ENCODE measurements at regions not wholly inside any gene's neighbourhood (a gene's known extent, or its start where the extent isn't known, plus 50 kb on each side); places are given as distances from the start of the nearest gene placed in this dataset.
"Not testable (repeated sequence)": the region's sequence is repeated elsewhere in the genome, so short reads cannot be mapped to it uniquely, and the experiment has no call there.

DNA sequence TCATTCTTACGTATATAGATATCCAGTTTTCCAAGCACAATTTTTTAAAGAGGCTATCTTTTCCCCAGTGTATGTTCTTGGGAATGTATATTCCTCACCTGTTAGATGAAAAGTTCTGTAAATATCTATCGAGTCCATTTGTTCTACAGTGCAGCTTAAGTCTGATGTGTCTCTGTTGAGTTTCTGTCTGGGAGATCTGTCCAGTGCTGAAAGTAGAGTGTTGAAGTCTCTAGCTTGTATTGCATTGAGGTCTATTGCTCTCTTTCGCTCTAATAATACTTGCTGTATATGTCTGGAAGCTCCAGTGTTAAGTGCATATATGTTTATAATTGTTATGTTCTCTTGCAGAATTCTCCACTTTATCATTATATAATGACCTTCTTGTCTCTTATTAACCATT is 373.1 kb downstream of the PPARGC1A start:
- no peak for DNase-seq

DNA sequence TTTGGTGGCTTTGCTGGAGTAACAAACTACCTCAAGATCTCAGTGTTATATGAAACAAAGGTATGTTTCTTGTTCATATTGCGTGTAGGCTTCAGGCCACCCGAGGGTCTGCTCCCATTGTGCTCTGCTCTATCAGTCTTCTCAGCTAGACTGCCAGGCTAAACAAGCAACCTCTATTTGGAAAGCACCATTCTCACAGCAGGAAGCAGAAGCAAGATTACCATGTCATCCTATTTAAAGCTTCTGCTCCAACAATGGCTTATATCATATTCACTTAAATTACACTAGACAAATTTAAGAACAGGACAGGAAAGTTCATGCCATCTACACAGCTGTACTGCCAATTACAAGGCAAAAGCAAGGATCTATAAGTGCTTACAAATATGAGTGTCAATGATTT is 385.8 kb downstream of the PPARGC1A start:
- DNase-seq: no peak

DNA sequence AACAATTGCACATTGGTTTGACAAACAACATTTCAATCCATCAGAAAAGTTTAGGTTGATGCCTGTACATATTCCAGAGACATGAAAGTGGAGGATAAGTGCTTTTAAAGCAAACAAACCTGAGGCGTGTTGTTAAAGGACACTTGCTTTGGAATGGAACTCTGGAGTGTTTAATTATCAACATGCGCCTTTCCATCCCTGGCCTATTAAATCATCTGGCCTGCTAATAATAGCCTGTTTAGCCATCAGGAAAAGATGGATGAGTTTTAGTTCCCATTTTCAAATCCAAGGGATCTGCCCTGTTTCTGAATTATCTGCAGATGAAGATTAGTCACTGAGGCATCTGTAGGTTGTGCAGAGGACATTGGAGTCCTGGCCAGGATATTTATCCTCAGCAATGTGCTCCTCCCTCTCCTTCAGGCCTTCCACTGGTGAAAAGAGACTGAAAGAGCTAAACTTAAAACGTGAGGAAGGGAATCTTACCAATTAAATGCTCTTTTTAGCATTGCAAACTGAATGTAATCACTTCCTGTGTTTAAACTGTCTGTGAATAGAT is 388.9 kb downstream of the PPARGC1A start:
- DNase-seq: no peak

DNA sequence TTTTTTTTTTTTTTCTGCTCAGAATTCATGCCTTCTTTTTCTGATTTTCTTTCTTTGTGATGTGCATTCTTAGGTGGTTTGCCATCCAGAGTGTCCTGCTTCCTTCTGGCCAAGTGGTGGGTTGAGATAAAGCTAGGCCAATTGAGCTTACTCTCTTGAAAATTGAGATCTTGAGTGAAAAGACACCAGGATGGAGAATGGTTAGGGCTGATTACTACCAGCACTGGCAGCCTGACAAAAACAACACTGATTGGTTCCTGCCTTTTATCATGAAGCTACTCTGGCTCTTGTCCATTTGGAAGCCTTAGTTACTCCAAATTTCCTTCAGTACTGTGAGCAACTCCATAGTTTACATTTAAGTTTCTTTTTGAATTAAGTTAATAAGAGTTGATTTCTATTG is 404.0 kb downstream of the PPARGC1A start:
- no peak for DNase-seq

DNA sequence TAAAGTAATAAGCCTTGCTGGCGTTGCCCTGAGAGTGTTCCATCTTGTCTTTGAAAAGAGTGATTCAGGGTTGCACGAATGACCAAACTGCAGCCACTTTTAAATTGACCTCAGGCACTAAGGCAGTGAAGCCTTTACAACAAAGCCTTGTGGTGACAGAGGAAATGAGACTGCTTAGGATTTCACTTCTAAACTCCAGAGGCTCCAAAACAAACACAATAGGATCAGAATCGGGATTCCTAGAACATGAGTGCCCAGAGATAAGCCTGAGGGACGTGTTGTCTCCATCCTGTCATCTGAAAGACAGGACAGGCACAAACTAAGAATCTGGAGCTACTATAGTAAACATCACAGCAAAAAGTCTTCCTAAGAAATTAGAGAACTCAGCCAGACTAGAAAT is 405.2 kb downstream of the PPARGC1A start:
- no peak for DNase-seq

DNA sequence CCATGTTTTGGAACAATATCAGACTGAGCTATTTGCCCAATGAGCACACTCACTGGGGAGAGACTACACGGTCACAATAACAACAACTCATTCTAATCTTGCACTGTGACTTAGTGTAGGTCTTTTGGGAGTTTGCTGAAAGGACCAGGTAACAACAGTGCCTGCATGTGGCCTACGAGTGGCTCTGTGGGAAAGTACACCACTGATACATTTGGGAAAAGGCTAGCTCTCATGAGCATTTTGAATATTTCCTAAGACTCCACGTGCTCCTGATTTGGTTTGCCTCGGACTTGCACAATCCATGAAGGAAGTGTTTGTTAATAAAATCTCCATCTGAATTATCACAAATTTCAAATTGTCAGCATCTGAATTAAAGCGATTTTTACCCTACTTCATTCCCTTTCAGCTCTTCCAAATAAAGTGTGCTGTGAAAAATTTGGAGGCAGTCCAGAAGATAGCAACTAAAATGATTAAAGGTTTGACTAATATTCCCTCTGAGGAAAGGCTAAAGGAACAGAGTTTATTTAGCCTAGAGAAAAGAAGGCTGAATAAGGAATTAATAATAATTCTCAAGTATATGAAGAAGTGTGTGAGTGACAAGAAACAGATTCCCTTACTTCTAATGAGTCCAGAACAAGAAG is 406.4 kb downstream of the PPARGC1A start:
- no peak for DNase-seq

DNA sequence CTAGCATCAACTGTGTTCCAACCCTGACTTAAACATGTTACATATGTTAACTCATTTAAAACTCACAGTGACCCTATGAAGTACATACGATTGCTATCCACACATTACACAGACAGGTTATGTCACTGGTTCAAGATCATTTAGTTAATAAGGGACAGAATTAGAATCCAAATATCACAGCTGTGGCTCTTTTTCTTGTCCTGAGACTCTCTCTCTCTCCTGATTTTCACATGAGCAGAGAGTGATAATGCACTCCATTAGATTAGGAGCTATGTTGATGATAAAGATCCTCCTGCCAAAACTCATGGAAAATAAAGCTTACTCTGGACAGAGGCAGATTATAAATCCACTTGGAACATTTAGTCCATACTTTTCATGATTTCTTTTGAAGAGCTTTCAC is 408.3 kb downstream of the PPARGC1A start:
- DNase-seq: no peak

DNA sequence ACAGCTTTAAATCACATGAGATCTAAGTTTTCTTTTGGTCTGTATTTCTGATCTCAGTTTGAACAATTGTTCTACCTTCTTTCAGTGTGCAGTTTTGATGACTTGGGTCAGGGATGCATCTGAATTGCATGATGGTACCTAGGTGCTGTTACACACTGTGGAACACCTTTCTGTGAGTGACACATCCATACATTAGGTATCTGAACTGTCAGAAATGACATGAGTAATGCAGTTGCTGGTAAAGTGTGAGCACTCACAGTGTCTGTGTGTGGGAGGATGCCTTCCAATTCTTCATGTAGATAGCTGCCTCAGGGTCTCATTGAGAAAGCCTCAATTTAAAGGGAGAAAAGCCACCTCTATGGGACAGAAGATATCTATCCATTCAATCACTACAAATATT is 411.9 kb downstream of the PPARGC1A start:
- no peak for DNase-seq

DNA sequence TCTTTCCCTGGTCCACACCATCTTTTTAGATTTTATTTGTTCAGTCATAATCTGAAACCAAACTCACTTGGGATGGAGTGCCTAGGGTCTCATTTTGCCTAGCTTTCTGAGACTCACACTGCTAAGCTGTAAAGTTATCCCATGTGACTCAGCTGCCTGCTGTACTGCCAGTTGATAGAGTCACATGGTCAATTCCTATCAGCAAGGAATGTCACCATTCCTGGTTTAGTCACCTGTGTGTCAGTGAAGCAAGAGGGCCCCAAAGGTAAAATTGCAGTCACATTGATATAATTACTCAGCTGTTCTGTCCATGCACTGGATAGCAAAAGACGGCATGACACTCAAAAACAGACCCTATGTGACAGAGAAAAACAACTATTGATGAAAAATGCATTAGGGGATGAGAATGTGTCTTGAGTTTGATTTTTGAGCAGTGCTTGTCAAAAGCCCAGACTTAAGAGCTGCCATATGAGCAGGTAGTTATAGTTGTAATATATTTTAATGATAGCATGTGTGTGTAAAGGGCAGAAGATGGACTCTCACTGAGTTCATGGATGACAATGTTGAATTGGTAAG is 413.2 kb downstream of the PPARGC1A start:
- DNase-seq: no peak

DNA sequence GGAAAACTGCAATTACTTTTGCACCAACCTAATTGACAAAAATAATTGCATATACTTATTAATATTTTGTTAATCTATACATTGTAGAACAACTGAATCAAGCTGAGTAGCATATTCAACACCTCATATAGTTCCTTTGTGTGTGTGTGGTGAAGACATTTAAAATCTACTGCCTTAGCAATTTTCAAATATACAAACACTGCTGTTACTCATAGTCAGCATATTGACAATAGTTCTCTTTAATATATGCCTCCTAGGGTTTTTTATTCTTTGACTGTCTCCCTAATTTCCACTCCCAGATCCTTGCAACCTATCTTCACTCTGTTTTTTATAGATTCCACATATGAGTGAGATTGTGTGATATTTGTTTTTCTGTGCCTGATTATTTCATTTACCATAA is 426.8 kb downstream of the PPARGC1A start:
- no peak for DNase-seq

DNA sequence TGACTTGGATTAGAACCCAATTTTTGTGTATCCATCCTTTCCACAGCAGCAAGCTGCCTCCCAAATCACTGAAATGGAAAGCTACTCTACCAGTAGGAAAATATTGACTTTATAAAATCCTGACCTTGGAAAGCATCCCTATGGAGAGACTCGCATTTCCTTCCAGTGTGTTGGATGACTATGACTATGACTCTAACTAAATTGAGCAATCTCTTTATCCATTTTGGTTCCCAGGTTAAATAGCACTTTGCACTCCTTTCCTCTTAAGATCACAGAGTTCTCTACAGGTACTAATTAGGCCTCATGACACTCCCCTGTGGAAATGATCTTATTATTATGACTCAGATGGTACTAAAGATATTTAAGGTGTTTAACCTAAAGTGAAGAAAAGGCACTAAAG is 431.8 kb downstream of the PPARGC1A start:
- DNase-seq: no peak

DNA sequence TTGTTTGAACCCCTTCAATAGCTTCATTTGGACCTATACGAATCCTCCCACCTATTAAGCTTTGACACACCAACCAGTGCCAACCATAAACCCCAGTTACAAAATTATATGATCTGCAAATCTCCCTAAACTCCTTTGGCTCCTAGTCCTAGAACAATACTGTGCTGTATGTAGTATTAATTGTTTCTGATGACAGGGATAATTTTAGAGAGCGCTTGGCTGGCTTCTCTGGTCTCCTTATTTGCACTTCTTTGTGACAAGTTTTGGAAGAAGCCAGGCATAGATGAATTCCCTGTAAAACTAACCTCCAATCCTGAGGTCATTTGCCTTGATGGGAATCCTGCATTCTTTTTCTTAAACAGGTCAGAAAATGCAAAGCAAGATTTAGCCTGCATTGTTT is 433.0 kb downstream of the PPARGC1A start:
- DNase-seq: no peak

DNA sequence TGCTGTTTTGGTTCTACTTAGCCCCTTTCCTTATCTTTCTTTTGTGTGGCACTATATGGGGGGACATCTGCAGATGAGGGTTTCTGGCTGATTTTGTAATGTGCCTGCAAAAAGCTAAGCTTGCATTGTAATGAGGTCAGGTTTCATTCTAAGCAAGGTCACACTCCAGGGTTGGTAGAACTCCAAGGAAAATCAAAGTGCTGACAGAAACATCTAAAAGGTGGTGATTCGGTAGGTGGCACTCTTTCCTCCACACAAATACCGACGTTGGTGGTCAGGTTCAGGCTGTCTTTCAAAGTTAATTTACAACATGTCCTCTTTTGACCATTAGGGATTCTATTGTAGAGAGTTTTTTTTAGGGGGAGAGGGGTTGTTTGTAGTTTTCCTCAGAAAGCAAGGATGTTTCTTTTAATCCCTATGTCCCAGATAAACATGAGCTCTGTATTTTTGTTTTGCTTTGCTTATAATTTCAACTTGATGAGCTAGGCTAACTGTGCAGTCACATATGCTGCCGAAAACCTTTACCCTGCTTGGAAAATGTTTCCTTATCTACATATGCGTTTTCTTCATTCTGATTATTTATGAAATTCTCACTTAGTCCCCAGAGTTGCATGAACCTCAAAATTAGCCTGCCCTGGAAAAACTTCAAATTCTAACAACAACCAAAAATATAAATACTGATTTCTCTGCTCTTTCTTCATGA is 434.2 kb downstream of the PPARGC1A start:
- DNase-seq: no peak

DNA sequence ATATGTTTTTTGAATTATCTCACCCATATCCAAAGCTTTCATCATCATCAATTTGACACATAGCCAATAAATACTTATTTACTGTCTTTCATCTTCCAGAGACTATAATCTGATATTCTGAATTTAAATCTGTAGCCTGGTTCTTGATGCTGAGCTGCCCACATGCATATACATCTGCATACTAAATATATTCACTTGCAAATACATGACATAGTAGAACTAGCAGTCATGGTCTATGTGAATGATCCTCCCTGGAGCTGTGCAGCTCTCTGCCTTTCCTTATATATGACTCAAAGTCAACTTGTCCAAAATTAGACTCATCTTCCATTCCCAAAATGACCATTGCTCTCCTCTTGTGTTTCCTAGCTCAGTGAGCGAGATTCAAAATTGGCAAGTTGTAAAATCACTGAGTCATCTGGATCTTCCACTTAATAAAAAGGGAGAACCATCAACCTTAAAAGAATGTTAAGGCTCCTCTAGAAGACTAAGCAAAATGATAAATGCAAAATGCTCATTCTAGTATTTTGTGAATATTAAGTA is 448.2 kb downstream of the PPARGC1A start:
- no peak for DNase-seq

DNA sequence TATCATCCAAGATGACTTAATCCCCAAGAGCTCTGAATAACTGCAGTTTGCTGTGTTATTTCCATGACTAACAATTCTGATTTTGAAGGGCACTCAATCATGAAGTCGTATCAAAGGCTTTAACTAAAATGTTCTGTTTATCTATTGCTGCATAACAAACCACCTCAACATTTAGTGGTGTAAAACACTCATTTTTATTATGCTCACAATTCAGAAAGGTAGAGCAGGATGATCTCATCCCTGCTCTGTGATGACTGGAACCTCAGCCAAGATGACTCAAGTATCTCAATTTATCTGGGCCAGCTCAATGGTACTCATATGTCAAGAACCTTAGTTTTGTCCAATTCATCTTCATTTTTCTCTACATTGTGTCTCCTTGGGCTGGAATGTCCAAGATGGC is 451.1 kb downstream of the PPARGC1A start:
- no peak for DNase-seq

DNA sequence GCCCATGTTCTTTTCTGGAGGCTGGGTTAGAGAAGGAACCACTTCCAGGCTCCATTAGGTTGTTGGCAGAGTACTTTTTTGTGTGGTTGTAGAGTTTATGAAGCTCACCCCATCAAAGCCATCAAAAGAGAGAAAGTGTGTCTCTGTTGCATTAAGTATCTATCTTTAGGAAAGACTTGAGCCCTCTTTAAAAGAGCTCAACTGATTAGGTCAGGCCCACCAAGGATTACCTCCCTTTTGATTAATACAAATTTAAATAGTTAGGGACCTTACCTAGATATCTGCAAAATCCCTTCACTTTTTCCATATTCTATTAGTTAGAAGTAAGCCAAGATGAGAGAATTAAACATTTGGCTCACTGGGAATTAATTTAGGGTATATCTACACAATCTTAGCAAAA is 460.4 kb downstream of the PPARGC1A start:
- no peak for DNase-seq

DNA sequence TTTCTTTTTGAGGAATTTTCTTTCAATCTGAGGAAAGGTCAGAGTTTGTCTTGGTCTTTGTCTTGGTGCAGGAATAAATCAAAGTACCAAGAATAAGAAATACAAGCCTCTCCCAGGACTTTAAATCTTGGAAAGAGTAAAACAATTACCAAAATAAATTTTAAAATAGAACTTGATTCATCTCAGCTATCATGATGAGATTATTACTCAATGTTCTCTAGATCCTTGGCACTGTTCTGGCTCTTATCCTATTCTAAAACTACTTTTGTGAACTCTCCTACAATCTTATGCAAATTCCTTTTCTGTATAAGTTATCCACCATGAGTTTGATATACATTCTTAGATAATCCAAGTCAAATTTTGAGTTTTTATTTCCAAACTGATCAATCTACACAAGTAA is 464.3 kb downstream of the PPARGC1A start:
- no peak for DNase-seq

DNA sequence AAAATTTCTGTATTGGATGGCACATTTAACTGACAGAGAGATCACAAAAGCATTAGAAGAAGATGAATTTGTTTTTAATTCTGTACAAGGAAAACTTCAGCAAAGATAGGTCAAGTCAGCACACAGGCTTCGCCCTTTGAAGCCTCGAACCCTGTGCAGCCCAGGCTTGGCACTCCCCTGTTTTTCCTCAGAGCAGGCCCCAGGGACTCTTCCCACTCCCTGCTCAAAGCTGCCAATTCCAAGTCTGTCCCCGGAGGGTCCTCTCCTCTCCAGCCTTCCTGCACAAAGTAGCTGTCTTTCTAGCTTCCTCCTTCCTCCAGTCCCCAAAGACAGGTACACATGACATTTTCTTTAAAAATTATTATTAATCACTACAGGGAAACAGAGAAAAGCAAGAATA is 466.3 kb downstream of the PPARGC1A start:
- no peak for DNase-seq

DNA sequence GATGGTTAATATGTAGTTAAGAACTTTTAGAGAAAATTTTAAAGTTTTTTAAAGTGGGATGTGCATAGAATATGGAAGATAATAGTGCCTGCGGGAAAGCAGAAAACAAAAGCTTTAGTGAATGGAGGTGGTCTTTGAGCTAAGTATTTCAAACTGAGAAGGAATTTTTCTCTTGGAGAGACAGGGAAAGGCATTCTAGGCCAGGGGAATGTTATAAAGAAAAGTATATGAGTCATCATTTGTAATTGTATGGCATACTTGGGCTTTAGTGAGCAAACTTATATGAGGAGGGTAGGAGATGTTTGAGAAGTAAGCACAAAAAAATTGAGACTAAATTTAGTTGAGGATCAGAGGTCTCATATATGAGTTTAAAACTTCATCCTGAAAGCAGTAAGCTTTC is 467.0 kb downstream of the PPARGC1A start:
- DNase-seq: no peak

DNA sequence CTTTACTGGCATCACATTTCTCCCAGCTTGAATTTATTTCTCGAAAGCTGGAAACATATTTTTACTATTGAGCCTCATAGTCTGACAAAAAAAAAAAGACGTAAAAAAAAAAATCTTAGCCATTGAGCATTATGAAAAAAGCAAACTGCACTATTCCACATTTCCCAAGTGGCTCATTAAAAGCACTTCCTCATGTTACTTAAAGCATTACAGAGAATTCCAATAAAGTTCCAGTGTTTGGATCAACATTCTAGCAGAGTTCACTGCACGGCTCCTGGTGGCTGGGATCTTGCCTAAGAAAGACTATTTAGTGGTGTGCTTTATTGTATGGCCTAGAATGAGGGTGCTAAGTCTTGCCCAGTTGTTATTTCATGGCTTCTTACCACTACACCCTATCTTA is 476.2 kb downstream of the PPARGC1A start:
- no peak for DNase-seq

DNA sequence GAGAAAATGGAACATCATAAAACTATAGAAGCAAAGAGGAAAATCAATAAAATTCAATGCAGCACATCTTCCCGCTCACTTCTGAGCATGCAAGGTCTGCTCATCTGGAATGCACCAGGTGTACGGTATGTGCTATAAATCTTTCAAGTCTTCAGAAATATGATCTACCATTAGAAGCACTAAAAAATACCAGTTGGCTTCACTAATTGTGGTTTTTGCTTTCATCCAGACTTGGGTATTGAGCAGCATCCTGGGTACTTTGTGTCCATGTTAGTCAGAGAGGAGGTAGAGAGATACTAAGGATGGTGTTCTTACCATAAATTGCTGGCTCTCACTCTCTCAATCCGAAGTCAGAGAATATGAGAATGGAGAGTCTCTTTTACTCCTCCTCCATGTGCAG is 477.1 kb downstream of the PPARGC1A start:
- DNase-seq: no peak

DNA sequence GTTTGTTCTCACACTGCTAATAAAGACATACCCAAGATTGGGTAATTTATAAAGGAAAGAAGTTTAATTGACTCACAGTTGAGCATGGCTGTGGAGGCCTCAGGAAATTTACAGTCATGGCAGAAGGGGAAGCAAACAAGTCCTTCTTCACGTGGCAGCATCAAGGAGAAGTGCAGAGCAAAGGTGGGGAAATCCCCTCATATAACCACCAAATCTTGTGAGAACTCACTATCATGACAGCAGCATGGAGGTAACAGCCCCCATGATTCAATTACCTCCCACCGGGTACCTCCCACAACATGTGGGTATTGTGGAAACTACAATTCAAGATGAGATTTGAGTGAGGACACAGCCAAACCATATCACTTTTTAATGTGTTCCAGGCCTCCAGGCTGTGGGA is 480.9 kb downstream of the PPARGC1A start:
- not testable (repeated sequence) for DNase-seq

DNA sequence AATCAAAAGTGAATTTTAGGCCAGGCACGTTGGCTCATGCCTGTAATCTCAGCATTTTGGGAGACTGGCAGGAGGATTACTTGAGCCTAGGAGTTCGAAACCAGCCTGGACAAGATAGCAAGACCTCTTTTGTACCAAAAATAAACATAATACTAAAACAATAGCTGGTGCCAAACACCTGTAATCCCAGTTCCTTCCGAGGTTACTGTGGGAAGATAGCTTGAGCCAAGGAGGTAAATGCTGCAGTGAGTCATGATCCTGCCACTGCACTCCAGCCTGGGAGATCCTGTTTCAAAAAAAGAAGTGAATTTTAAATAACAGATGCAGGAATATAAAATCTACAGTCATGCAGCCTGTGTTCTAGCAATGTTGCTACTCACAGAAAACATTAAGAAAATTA is 488.3 kb downstream of the PPARGC1A start:
- DNase-seq: no peak

DNA sequence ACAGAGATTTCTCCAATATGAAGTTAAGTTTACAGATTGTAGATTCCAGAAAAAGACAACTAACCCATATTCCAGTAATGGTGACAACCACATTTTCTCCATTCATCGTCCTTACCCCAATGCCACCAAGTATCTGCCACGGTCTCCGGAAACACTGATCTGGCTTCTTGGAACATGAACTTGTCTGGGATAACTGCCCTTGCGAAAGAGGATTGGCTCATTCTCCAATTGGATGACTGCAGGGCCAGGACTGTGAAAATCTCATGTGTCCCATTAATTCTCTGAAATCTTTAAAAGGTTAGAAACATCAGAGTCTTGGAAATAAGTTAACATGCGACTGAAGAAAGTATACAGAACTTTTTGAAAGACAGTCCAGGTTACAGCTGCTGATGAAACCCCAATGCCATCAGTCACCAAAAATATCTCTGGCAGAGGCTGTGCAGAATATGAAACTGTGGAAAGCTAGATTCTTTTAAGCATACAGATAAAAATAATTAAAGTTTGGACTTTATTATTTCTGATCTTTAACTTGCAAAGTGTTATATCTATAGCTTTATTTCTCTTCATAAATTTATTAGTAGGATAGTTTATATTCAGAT is 496.9 kb downstream of the PPARGC1A start:
- no peak for DNase-seq

Measured in T-helper 2 cell (primary cell).